ENCODE measurements at regions not wholly inside any gene's neighbourhood (a gene's known extent, or its start where the extent isn't known, plus 50 kb on each side); places are given as distances from the start of the nearest gene placed in this dataset.

- DNase-seq: no peak
- no peak overlapping the region for H3K4me3 ChIP-seq
- no peaks in the 10 kb centered on the region for H3K27me3 ChIP-seq
- H3K36me3 ChIP-seq: no peaks in the 10 kb centered on the region
- TF ChIP-seq CTCF (IDR thresholded peaks at IDR 0.05) (no peak), POLR2A (IDR thresholded peaks at IDR 0.05) (no peak)
- H3K4me1 ChIP-seq: no peaks in the 10 kb centered on the region
- no peak overlapping the region for H3K27ac ChIP-seq
- H3K9me3 ChIP-seq: no peaks in the 10 kb centered on the region
Observed at GRCh38 chr3:18657858-18658820, 233.0 kb upstream of the SATB1 start.

GRCh38 chr3:18656866-18657265 is 231.7 kb upstream of the SATB1 start:
- Histone ChIP-seq H3K4me3 (no peak overlapping the region), H3K27me3 (no peaks in the 10 kb centered on the region), H3K27ac (no peak overlapping the region), H3K36me3 (no peaks in the 10 kb centered on the region), H3K9me3 (no peaks in the 10 kb centered on the region), H3K4me1 (no peaks in the 10 kb centered on the region)
- TF ChIP-seq CTCF (IDR thresholded peaks at IDR 0.05): no peak
- TF ChIP-seq POLR2A (IDR thresholded peaks at IDR 0.05): no peak
- no peak for DNase-seq

- H3K27ac ChIP-seq: no peak overlapping the region
- H3K36me3 ChIP-seq: no peaks in the 10 kb centered on the region
- H3K4me1 ChIP-seq: no peaks in the 10 kb centered on the region
- DNase-seq: no peak
- H3K4me3 ChIP-seq: no peak overlapping the region
- H3K9me3 ChIP-seq: no peaks in the 10 kb centered on the region
- no peaks in the 10 kb centered on the region for H3K27me3 ChIP-seq
- no peak for TF ChIP-seq POLR2A (IDR thresholded peaks at IDR 0.05)
- no peak for TF ChIP-seq CTCF (IDR thresholded peaks at IDR 0.05)
Observed at GRCh38 chr3:18656410-18656809, 231.3 kb upstream of the SATB1 start.

- TF ChIP-seq POLR2A (IDR thresholded peaks at IDR 0.05): no peak
- no peak for TF ChIP-seq CTCF (IDR thresholded peaks at IDR 0.05)
- no peak for DNase-seq
- H3K36me3 ChIP-seq: no peaks in the 10 kb centered on the region
Observed at GRCh38 chr3:18655827-18656226, 230.7 kb upstream of the SATB1 start.

GRCh38 chr3:18652781-18653180 is 227.6 kb upstream of the SATB1 start:
- Histone ChIP-seq H3K27ac (no peak overlapping the region), H3K27me3 (no peaks in the 10 kb centered on the region), H3K9me3 (no peaks in the 10 kb centered on the region), H3K4me3 (no peak overlapping the region), H3K36me3 (no peaks in the 10 kb centered on the region), H3K4me1 (no peaks in the 10 kb centered on the region)
- DNase-seq: no peak
- no peak for TF ChIP-seq CTCF (IDR thresholded peaks at IDR 0.05)
- no peak for TF ChIP-seq POLR2A (IDR thresholded peaks at IDR 0.05)

More at GRCh38 chr3:18655827-18656226, 230.7 kb upstream of the SATB1 start:
- no peak overlapping the region for H3K27ac ChIP-seq
- no peak overlapping the region for H3K4me3 ChIP-seq
- H3K27me3 ChIP-seq: no peaks in the 10 kb centered on the region
- H3K4me1 ChIP-seq: no peaks in the 10 kb centered on the region
- H3K9me3 ChIP-seq: no peaks in the 10 kb centered on the region

Measured in Peyer's patch (tissue), 4 donors.